WTC11 (cell line): ENCODE measurements at regions not wholly inside any gene's neighbourhood (a gene's known extent, or its start where the extent isn't known, plus 50 kb on each side); places are given as distances from the start of the nearest gene placed in this dataset.

ENCODE experiments used
- ATAC-seq: fragments of 200-7000 bp; cut with Tn5 transposase; 2 replicates; pipeline ENCODE4 v1.10.0; 2021; ENCODE audit warnings: mild to moderate bottlenecking, moderate library complexity
- CTCF ChIA-PET: fragments of 300-600 bp; sonication (Branson Sonifier 250); formaldehyde crosslinking; loops from one replicate; lab custom pipeline; 2021; ENCODE audit warnings: antibody characterized with exemption; lab: Charles Lee
- POLR2A ChIA-PET: fragments of 350-600 bp; sonication (Branson Sonifier 250); formaldehyde crosslinking; loops from one replicate; lab custom pipeline; 2021; ENCODE audit warnings: antibody characterized with exemption; lab: Charles Lee
- DNase-seq: peaks from one replicate; pipeline ENCODE4 v3.0.0; 2021; ENCODE audit warnings: low spot score
- H3K27ac Mint-ChIP-seq: 2 replicates; pipeline ENCODE4 v1.8.0; 2021; ENCODE audit warnings: mixed read lengths
- H3K27me3 Mint-ChIP-seq: 2 replicates; pipeline ENCODE4 v1.8.0; 2021; ENCODE audit warnings: low read depth, mild to moderate bottlenecking, moderate library complexity, mixed read lengths
- H3K36me3 Mint-ChIP-seq: 2 replicates; pipeline ENCODE4 v1.8.0; 2021; ENCODE audit warnings: mixed read lengths
- H3K4me1 Mint-ChIP-seq: 2 replicates; pipeline ENCODE4 v1.8.0; 2022; ENCODE audit warnings: mixed read lengths
- H3K4me3 Mint-ChIP-seq: 2 replicates; pipeline ENCODE4 v1.8.0; 2021; ENCODE audit warnings: mild to moderate bottlenecking, moderate library complexity, mixed read lengths
- H3K9me3 Mint-ChIP-seq: 2 replicates; pipeline ENCODE4 v1.8.0; 2021; ENCODE audit warnings: mixed read lengths
- AFF4 ChIP-seq: sonication (generic); formaldehyde crosslinking; IDR thresholded peaks from 2 replicates; pipeline ENCODE4 v1.8.1; 2023; ENCODE audit warnings: mild to moderate bottlenecking, missing genetic modification reagents, borderline replicate concordance
- ATF6 ChIP-seq: sonication (generic); formaldehyde crosslinking; IDR thresholded peaks from 2 replicates; pipeline ENCODE4 v1.8.1; 2023; ENCODE audit warnings: mild to moderate bottlenecking, missing genetic modification reagents
- CTCF ChIP-seq: fragments of 200-600 bp; IDR thresholded peaks from 2 replicates; pipeline ENCODE4 v1.8.0; 2022; ENCODE audit warnings: antibody characterized with exemption
- GRHL2 ChIP-seq: fragments of 250-450 bp; sonication (Bioruptor Pico); IDR thresholded peaks from 2 replicates; pipeline ENCODE4 v1.8.0; 2022; ENCODE audit warnings: mild to moderate bottlenecking, moderate library complexity; ENCODE audit not compliant: insufficient replicate concordance, severe bottlenecking
- HMGA2 ChIP-seq: fragments of 250-450 bp; sonication (Bioruptor Pico); IDR thresholded peaks from 2 replicates; pipeline ENCODE4 v1.4.0; 2021; ENCODE audit warnings: mild to moderate bottlenecking, moderate library complexity
- JAZF1 ChIP-seq: fragments of 250-450 bp; sonication (Bioruptor Pico); IDR thresholded peaks from 2 replicates; pipeline ENCODE4 v1.9.0; 2021; ENCODE audit warnings: moderate library complexity, mild to moderate bottlenecking, inconsistent platforms
- NR1H2 ChIP-seq: sonication (generic); formaldehyde crosslinking; IDR thresholded peaks from 2 replicates; pipeline ENCODE4 v1.9.0; 2021; ENCODE audit warnings: mild to moderate bottlenecking, moderate library complexity, missing genetic modification reagents
- NR2C2 ChIP-seq: sonication (generic); formaldehyde crosslinking; IDR thresholded peaks from 2 replicates; pipeline ENCODE4 v1.8.0; 2022; ENCODE audit warnings: mild to moderate bottlenecking, missing genetic modification reagents
- NR3C1 ChIP-seq: sonication (generic); formaldehyde crosslinking; conservative IDR thresholded peaks from 2 replicates; pipeline ENCODE4 v1.8.1; 2023; ENCODE audit warnings: low read depth, mild to moderate bottlenecking, missing genetic modification reagents
- RELA ChIP-seq: sonication (generic); formaldehyde crosslinking; IDR thresholded peaks from 2 replicates; pipeline ENCODE4 v1.8.1; 2022; ENCODE audit warnings: missing genetic modification reagents, mild to moderate bottlenecking, borderline replicate concordance
- RORB ChIP-seq: fragments of 250-450 bp; sonication (Bioruptor Pico); IDR thresholded peaks from 2 replicates; pipeline ENCODE4 v1.9.0; 2021; ENCODE audit warnings: mild to moderate bottlenecking
- SOX15 ChIP-seq: fragments of 250-450 bp; sonication (Bioruptor Pico); IDR thresholded peaks from 2 replicates; pipeline ENCODE4 v1.9.0; 2021; ENCODE audit warnings: mild to moderate bottlenecking
- SP1 ChIP-seq: sonication (generic); formaldehyde crosslinking; conservative IDR thresholded peaks from 2 replicates; pipeline ENCODE4 v1.8.1; 2022; ENCODE audit warnings: missing genetic modification reagents
- USF1 ChIP-seq: sonication (generic); formaldehyde crosslinking; IDR thresholded peaks from 2 replicates; pipeline ENCODE4 v1.8.0; 2022; ENCODE audit warnings: mild to moderate bottlenecking, missing genetic modification reagents
- ZMAT4 ChIP-seq: fragments of 250-450 bp; sonication (Bioruptor Pico); IDR thresholded peaks from 2 replicates; pipeline ENCODE4 v1.9.0; 2021; ENCODE audit warnings: mild to moderate bottlenecking
- ZNF121 ChIP-seq: sonication (generic); formaldehyde crosslinking; IDR thresholded peaks from 2 replicates; pipeline ENCODE4 v1.8.0; 2023; ENCODE audit warnings: missing genetic modification reagents
- ZNF138 ChIP-seq: sonication (generic); formaldehyde crosslinking; conservative IDR thresholded peaks from 2 replicates; pipeline ENCODE4 v1.8.1; 2022; ENCODE audit warnings: mild to moderate bottlenecking, moderate library complexity, missing genetic modification reagents
- ZNF219 ChIP-seq: sonication (generic); formaldehyde crosslinking; IDR thresholded peaks from 2 replicates; pipeline ENCODE4 v1.8.0; 2023; ENCODE audit warnings: missing genetic modification reagents, mild to moderate bottlenecking, borderline replicate concordance
- ZNF416 ChIP-seq: fragments of 250-450 bp; sonication (Bioruptor Pico); IDR thresholded peaks from 2 replicates; pipeline ENCODE4 v1.9.0; 2021; ENCODE audit warnings: mild to moderate bottlenecking, inconsistent platforms
- ZNF425 ChIP-seq: fragments of 250-450 bp; sonication (Bioruptor Pico); conservative IDR thresholded peaks from 2 replicates; pipeline ENCODE4 v1.9.0; 2021; ENCODE audit warnings: mild to moderate bottlenecking

GRCh38 chr16:73262931-73263330, 215.0 kb upstream of the ZFHX3 start:
- ATAC-seq = no peak
- TF ChIP-seq NR3C1 (CRISPR knock-in tag) (no peak), ZNF121 (no peak), NR2C2 (CRISPR knock-in tag) (no peak), ZNF219 (CRISPR knock-in tag) (no peak), SOX15 (CRISPR knock-in tag) (no peak), ZNF425 (CRISPR knock-in tag) (no peak), JAZF1 (CRISPR knock-in tag) (no peak), AFF4 (CRISPR knock-in tag) (no peak), USF1 (CRISPR knock-in tag) (no peak), ZNF416 (no peak), CTCF (no peak), GRHL2 (CRISPR knock-in tag) (no peak)
- Mint-ChIP-seq H3K27me3 (no peaks in the 10 kb centered on the region; the same call in 1 of the 2 replicates), H3K4me1 (peaks cover 8% of the 10 kb centered on the region; the same call in 1 of the 2 replicates), H3K4me3 (no peak overlapping the region), H3K9me3 (peaks cover 15% of the 10 kb centered on the region), H3K27ac (no peak overlapping the region), H3K36me3 (peaks cover 6% of the 10 kb centered on the region)
- ChIA-PET POLR2A (no interaction called here), CTCF (interaction anchor here (0.6 kb wide), 1 partner anchor 343 kb away, joined by 4 read pairs; no protein-coding TSS in a partner anchor)
- no peak for DNase-seq

- no peak for DNase-seq
- no peak for TF ChIP-seq HMGA2 (CRISPR knock-in tag)
- no peak for TF ChIP-seq ATF6 (CRISPR knock-in tag)
- no peak for TF ChIP-seq ZMAT4 (CRISPR knock-in tag)
- TF ChIP-seq RELA (CRISPR knock-in tag) = no peak
- no peak for TF ChIP-seq RORB (CRISPR knock-in tag)
- TF ChIP-seq ZNF138 (CRISPR knock-in tag) = no peak
- TF ChIP-seq SP1 (CRISPR knock-in tag) = no peak
- no peak for TF ChIP-seq NR1H2 (CRISPR knock-in tag)
- no peaks in the 10 kb centered on the region for H3K36me3 Mint-ChIP-seq
- H3K27ac Mint-ChIP-seq = no peak overlapping the region
- ChIA-PET POLR2A (no interaction called here), CTCF (no interaction called here)
- no peaks in the 10 kb centered on the region for H3K4me1 Mint-ChIP-seq
- no peak overlapping the region for H3K4me3 Mint-ChIP-seq
- ATAC-seq = no peak
- H3K27me3 Mint-ChIP-seq = no peaks in the 10 kb centered on the region; the same call in 1 of the 2 replicates
- H3K9me3 Mint-ChIP-seq = no peaks in the 10 kb centered on the region
These were observed 207.1 kb upstream of the ZFHX3 start for GRCh38 chr16:73255031-73255430.
